Activated T-cell treated with anti-CD3 and anti-CD28 coated beads, Interleukin-2, amount 50 U/mL, for 24 hours (primary cell): ENCODE measurements at regions not wholly inside any gene's neighbourhood (a gene's known extent, or its start where the extent isn't known, plus 50 kb on each side); places are given as distances from the start of the nearest gene placed in this dataset.

Experiments used
- DNase-seq: peaks from one replicate; pipeline ENCODE4 v3.0.0-alpha.2; 2020
- H3K27ac Mint-ChIP-seq: 2 replicates; pipeline ENCODE4 v1.8.0; 2020; ENCODE audit warnings: mild to moderate bottlenecking, mixed read lengths
- H3K27me3 Mint-ChIP-seq: 2 replicates; pipeline ENCODE4 v1.8.0; 2020; ENCODE audit warnings: mixed read lengths
- H3K36me3 Mint-ChIP-seq: 2 replicates; pipeline ENCODE4 v1.8.0; 2020; ENCODE audit warnings: low read depth, mixed read lengths
- H3K4me1 Mint-ChIP-seq: 2 replicates; pipeline ENCODE4 v1.8.0; 2020; ENCODE audit warnings: low read depth, mixed read lengths
- H3K4me3 Mint-ChIP-seq: 2 replicates; pipeline ENCODE4 v1.8.0; 2020; ENCODE audit warnings: mild to moderate bottlenecking, moderate library complexity, mixed read lengths
- H3K9me3 Mint-ChIP-seq: 2 replicates; pipeline ENCODE4 v1.8.0; 2020; ENCODE audit warnings: mixed read lengths

DNA sequence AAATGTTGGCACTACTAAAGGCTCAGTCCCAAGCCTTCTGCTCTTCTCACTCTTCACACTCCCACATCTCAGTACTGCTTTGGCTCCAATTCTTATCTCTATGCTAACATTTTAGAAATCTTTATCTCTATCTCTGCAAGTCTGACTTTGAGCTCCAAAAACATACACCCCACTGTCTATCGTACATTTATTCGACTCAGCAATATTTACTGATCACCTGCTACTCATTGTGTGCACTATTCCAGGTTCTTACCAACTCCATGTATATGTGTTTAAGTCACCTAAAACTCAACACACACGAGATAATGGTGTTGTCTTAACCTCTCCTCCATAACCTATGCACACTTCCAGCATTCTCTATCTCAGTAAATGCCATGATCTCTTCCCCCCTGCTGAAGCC, 268.2 kb upstream of the CRIM1 start:
- Mint-ChIP-seq H3K27me3 (peaks cover 5% of the 10 kb centered on the region), H3K4me3 (no peak overlapping the region), H3K4me1 (no peaks in the 10 kb centered on the region), H3K36me3 (no peaks in the 10 kb centered on the region), H3K9me3 (no peaks in the 10 kb centered on the region), H3K27ac (no peak overlapping the region)
- no peak for DNase-seq

DNA sequence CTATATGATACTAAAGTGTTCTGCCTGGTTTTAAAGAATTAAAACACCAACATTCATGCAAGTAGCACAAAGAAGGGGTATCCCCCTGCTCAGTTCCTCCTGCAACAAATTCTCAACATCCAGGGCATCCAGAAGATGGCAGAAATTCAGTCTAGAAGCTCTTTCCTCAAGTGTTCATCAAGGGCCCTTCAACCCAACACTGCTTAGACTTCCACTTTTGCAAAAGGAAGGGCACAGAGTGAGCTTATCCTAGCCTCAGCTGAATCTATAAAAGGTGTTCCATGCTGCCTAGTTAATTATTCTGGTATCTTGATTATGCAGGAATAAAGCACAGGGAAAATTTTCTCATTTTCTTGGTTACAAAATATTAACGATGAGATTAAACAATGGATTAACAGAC, 275.8 kb upstream of the CRIM1 start:
- peaks cover 3% of the 10 kb centered on the region for H3K27me3 Mint-ChIP-seq

DNA sequence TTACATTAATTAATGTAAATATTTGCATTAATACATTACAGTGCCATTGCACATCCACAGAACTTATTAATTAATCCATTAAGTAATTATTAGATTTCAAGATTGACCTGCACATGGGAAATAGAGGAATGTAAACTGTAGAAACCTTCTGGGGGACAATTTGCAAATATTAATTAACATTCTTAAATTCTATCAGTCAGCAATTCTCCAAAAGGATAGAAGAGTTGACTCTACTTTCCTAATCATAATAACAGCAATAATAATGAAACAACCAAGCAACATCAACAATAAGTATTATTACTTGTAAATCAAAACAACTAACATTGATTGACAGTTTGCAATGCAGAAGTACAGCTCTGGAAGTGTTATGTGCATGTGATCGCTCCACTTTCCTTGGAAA, 281.6 kb upstream of the CRIM1 start:
- Mint-ChIP-seq H3K27ac (no peak overlapping the region), H3K4me3 (no peak overlapping the region), H3K4me1 (no peaks in the 10 kb centered on the region), H3K9me3 (no peaks in the 10 kb centered on the region), H3K27me3 (peaks cover 6% of the 10 kb centered on the region), H3K36me3 (no peaks in the 10 kb centered on the region)
- DNase-seq = no peak

More for the DNA sequence above, 275.8 kb upstream of the CRIM1 start:
- no peaks in the 10 kb centered on the region for H3K4me1 Mint-ChIP-seq
- H3K36me3 Mint-ChIP-seq = no peaks in the 10 kb centered on the region
- no peaks in the 10 kb centered on the region for H3K9me3 Mint-ChIP-seq
- no peak overlapping the region for H3K27ac Mint-ChIP-seq
- DNase-seq = no peak
- no peak overlapping the region for H3K4me3 Mint-ChIP-seq

DNA sequence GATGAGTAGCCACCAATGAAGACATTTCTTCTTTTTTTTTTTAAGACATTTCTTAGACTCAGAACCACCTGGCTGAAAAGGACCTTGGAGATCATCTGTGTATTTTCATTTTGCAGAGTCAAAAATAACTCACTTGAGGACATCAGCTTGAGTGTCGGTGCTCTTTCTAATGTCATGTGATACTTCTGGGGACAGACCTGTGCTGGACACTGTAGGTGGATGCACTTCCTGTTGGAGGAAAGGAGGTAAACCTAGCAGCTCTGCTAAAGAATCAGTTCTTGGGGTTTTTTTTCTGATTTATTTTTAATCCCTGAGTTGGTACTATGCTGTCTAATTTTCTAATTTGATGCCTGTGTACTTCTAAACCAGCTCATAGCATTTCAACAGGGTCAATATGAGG, 283.9 kb upstream of the CRIM1 start:
- H3K4me3 Mint-ChIP-seq = no peak overlapping the region

DNA sequence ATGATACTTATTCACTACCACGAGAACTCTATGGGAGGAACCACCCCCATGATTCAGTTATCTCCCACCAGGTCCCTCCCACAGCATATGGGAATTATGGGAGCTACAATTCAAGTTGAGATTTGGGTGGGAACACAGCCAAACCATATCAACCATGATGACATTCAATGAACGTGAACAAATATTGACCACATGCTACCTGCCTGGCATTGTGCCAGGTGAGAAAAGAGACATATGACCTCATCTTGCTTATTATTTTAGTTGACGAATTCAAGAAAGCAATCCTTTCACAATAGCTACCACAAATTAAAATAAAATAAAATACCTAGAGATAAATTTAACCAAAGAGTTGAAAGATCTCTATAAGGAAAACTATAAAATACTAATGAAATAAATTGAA, 286.5 kb upstream of the CRIM1 start:
- no peak overlapping the region for H3K4me3 Mint-ChIP-seq
- H3K36me3 Mint-ChIP-seq = no peaks in the 10 kb centered on the region
- H3K9me3 Mint-ChIP-seq = peaks cover 7% of the 10 kb centered on the region
- no peak for DNase-seq
- H3K27me3 Mint-ChIP-seq = peaks cover 3% of the 10 kb centered on the region
- H3K27ac Mint-ChIP-seq = no peak overlapping the region
- H3K4me1 Mint-ChIP-seq = no peaks in the 10 kb centered on the region

More for the DNA sequence above, 283.9 kb upstream of the CRIM1 start:
- Mint-ChIP-seq H3K27me3 (peaks cover 3% of the 10 kb centered on the region), H3K9me3 (peaks cover 7% of the 10 kb centered on the region), H3K27ac (no peak overlapping the region), H3K4me1 (no peaks in the 10 kb centered on the region), H3K36me3 (no peaks in the 10 kb centered on the region)
- DNase-seq = no peak

DNA sequence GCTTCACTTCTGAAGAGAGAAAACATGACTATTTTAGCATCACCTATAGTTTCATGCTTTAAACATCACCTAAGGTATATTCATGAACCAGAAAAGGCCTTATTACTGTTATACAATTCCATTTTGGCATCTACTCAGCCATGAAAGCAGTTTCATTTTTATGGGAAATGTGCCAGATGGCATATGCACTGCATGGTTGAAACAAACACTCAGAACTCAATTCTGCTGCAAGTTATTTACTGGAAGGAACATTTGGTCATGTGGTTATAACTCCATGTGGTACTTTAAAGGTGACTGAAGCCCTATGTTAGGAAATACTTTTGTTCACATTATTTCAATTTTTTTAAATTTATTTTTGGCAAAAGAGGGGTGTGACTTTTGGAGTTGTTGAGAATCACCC, 287.5 kb upstream of the CRIM1 start:
- no peak overlapping the region for H3K27ac Mint-ChIP-seq
- H3K4me3 Mint-ChIP-seq = no peak overlapping the region
- DNase-seq = no peak
- H3K27me3 Mint-ChIP-seq = peaks cover 6% of the 10 kb centered on the region
- H3K36me3 Mint-ChIP-seq = no peaks in the 10 kb centered on the region
- peaks cover 7% of the 10 kb centered on the region for H3K9me3 Mint-ChIP-seq
- no peaks in the 10 kb centered on the region for H3K4me1 Mint-ChIP-seq

DNA sequence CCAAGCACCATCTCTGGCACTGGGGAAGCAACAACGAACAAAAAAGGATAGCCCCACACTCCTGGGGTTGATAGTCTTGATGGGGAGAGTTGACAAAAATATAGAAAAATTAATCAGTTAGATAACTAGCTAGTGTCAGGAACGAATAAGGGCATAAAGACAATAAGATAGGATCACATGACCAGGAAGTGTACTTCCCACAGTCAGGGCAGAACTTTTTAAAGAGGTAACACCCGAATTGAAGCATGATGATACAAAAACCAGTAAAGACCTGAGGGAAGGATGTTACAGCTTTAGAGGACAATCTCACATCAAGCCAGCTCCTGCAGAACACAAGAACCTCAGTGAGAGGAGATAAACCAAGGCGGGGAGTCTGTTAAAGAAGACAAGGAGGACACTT, 295.4 kb upstream of the CRIM1 start:
- Mint-ChIP-seq H3K36me3 (no peaks in the 10 kb centered on the region), H3K9me3 (peaks cover 5% of the 10 kb centered on the region), H3K27ac (no peak overlapping the region), H3K4me3 (no peak overlapping the region), H3K27me3 (peaks cover 13% of the 10 kb centered on the region), H3K4me1 (peaks cover 10% of the 10 kb centered on the region)
- no peak for DNase-seq

DNA sequence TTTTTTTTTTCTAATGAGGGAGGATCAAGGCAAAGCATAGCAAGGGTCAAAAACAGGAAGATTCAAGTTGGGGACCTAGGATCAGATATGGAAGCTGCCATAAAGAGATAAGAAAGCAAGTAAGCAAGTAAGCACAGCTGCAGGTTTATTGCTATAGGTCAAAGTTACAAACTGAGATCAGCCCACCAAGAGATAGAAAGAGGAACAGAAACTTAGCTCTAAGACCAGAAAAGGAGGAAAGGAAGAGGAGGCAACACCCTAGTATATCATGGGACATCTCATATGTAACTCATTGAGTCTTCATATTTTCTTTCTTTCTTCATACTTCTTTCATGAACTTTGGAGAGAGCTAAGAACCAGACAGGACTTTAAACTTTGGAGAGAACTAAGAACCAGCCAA, 295.9 kb upstream of the CRIM1 start:
- H3K4me3 Mint-ChIP-seq = no peak overlapping the region
- H3K4me1 Mint-ChIP-seq = peaks cover 10% of the 10 kb centered on the region
- H3K27me3 Mint-ChIP-seq = peaks cover 16% of the 10 kb centered on the region
- H3K9me3 Mint-ChIP-seq = peaks cover 5% of the 10 kb centered on the region
- no peak overlapping the region for H3K27ac Mint-ChIP-seq
- no peak for DNase-seq
- no peaks in the 10 kb centered on the region for H3K36me3 Mint-ChIP-seq

DNA sequence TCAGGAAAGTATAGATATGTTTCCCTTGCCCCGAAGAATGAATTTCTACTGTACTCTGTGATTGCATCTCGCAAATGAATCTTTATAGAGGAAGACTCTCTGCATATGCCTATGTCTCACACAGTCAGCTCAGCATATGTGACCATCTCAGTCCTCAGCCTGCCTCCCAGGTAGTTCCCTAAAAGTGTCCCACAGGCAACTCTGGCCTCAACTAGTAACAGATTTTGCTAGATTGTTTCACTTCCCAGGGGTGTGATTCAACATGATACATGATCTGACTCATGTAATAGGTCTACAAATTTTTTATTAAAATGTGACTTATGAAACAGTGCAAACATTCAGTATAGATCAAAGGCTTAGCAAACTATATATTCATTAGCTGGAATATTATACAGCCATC, 296.6 kb upstream of the CRIM1 start:
- H3K4me1 Mint-ChIP-seq = peaks cover 10% of the 10 kb centered on the region
- H3K27me3 Mint-ChIP-seq = peaks cover 16% of the 10 kb centered on the region
- no peak overlapping the region for H3K27ac Mint-ChIP-seq
- H3K36me3 Mint-ChIP-seq = no peaks in the 10 kb centered on the region
- no peak overlapping the region for H3K4me3 Mint-ChIP-seq
- no peak for DNase-seq
- peaks cover 5% of the 10 kb centered on the region for H3K9me3 Mint-ChIP-seq

DNA sequence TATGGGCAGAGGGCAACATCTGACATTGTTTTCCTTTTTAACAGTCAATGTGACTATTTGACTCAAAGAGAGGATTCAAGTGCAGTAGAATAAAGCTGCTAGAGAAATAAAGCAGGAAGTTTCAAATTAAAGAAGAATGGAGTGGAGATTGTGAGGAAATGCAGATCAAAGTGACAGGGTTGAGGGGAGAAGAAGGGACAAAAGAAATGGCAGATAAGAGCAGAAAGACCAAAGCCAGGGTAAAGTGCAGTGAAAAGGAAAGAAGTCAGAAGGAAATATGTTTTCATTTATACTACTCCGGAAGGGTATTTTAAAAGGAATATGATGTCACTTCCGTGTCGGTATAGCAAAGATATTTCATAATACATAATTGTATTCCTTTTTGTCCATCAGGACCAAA, 297.5 kb upstream of the CRIM1 start:
- no peak overlapping the region for H3K4me3 Mint-ChIP-seq
- H3K27ac Mint-ChIP-seq = no peak overlapping the region
- peaks cover 5% of the 10 kb centered on the region for H3K9me3 Mint-ChIP-seq
- DNase-seq = no peak
- H3K27me3 Mint-ChIP-seq = peaks cover 12% of the 10 kb centered on the region
- H3K4me1 Mint-ChIP-seq = peaks cover 10% of the 10 kb centered on the region
- H3K36me3 Mint-ChIP-seq = no peaks in the 10 kb centered on the region

DNA sequence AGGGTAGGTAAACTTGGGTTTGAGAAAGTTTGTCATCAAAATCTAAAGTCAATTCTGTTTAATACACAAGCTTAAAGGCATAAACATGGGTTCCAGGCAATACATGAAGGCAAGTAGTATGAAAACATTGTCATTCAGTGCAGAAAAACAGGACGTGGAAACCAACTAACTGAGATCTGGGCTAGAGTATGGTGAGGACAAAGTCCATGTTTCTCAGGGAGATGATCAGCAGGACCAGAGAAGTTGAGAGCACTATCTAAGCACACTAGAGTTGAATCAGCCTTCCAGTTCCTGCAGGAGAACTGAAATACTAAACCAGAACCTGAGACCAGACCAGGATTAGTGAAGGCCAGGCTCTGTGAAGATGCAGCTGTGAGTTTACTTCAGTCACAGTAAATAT, 302.8 kb upstream of the CRIM1 start:
- Mint-ChIP-seq H3K27me3 (peaks cover 2% of the 10 kb centered on the region), H3K9me3 (peaks cover 12% of the 10 kb centered on the region), H3K4me1 (no peaks in the 10 kb centered on the region), H3K36me3 (no peaks in the 10 kb centered on the region), H3K27ac (no peak overlapping the region), H3K4me3 (no peak overlapping the region)
- no peak for DNase-seq

DNA sequence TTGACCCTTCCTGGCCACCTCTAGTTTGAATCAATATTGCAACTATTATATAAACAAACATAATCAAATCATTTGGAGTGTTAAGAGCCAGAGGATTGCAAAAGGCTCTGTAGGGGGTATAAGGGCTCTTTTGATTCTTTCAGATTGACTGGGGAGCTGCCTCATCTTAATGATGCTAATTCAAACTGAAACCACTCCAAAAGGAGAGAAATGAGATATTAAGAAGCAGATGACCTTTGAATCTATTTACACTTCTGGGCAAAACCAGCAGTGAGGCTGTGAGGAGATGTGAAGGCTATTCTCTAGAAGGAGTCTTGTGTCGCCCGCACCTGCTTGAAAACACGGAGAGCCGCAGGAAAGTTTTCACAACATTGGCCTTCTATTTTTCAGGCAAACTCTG, 311.2 kb upstream of the CRIM1 start:
- no peak for DNase-seq
- Mint-ChIP-seq H3K27me3 (no peaks in the 10 kb centered on the region), H3K27ac (no peak overlapping the region), H3K4me3 (no peak overlapping the region), H3K4me1 (no peaks in the 10 kb centered on the region), H3K9me3 (peaks cover 8% of the 10 kb centered on the region), H3K36me3 (no peaks in the 10 kb centered on the region)

DNA sequence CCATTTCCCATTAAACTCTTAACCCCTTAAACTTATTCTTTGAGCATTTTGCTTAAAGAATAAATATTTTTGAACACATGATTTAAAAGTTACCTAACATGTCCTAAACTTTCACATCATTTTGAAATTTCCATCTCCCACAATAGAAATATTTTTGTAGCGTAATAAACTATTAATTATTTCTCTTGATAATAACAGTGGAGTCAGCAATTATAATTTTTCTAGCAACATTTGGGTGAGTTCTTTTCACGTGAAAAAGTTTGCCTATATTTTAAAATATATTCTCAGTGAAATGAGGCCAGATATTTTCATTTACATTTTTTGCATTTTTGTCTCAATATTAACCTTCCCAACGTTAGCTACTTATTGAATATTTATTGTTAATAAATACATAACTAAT, 320.4 kb upstream of the CRIM1 start:
- Mint-ChIP-seq H3K9me3 (peaks cover 5% of the 10 kb centered on the region), H3K4me3 (no peak overlapping the region), H3K36me3 (no peaks in the 10 kb centered on the region), H3K27me3 (no peaks in the 10 kb centered on the region), H3K27ac (no peak overlapping the region), H3K4me1 (peaks cover 5% of the 10 kb centered on the region)
- DNase-seq = no peak

DNA sequence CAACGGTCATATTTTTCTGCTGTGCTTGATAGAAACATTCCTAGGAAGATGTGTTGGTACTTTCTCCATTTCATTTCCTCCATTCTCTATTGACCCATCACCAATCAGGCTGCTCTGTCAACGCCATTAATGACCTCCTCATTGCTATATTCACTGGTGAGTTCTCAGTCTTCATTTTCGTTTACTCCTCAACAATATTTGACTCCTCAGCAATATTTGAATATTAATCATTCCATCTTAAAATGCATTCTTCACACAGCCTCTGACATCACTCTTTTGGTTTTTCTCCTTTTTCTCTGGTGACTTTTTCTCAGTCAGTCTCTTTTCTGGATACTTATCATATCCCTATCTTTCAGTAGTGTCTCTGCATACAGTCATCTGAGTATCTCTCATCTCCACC, 323.5 kb upstream of the CRIM1 start:
- H3K4me1 Mint-ChIP-seq = peaks cover 17% of the 10 kb centered on the region
- no peak overlapping the region for H3K4me3 Mint-ChIP-seq
- H3K9me3 Mint-ChIP-seq = peaks cover 3% of the 10 kb centered on the region
- no peak for DNase-seq
- no peaks in the 10 kb centered on the region for H3K36me3 Mint-ChIP-seq
- H3K27ac Mint-ChIP-seq = no peak overlapping the region
- H3K27me3 Mint-ChIP-seq = no peaks in the 10 kb centered on the region

DNA sequence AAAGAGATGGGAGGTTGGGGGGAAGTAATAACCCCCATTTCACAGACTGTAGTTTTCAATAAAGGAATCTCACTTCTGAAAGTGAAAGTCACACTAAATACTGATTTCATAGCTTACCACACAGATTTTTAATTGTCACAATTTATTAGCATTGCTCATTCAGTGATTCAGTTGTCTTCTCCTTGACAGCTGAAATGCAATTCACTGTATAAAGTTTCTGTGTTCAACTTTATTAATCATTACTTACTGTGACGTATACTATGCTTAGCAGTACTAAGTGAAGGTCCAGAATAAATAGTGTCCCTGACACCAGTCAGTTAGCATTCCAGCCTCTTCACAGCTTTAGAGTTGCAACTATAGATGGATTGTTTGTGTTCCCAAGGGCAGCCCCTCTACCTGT, 324.1 kb upstream of the CRIM1 start:
- Mint-ChIP-seq H3K36me3 (no peaks in the 10 kb centered on the region), H3K27me3 (no peaks in the 10 kb centered on the region), H3K4me1 (peaks cover 17% of the 10 kb centered on the region), H3K4me3 (no peak overlapping the region), H3K9me3 (no peaks in the 10 kb centered on the region), H3K27ac (no peak overlapping the region)
- DNase-seq = no peak

DNA sequence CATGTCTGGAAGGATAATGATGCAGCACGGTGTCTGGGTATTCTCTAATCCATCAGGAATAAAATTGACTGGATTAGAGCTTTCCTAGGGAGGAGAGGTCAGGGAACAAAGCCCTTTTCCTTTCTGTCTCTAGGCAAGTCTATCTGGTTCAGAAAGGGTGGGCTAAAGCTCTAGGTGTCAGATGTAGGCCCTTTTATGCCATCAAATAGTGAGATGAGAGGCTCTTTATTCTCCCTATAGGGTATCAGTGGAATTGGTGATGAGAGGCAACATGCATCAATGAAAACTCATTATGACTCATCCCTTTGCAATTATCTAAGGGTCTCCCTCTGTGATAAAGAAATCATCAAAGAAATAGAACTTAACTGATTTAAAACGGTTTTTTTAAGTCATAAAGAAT, 328.0 kb upstream of the CRIM1 start:
- H3K36me3 Mint-ChIP-seq = no peaks in the 10 kb centered on the region
- no peak for DNase-seq
- H3K9me3 Mint-ChIP-seq = no peaks in the 10 kb centered on the region
- no peak overlapping the region for H3K27ac Mint-ChIP-seq
- peaks cover 17% of the 10 kb centered on the region for H3K4me1 Mint-ChIP-seq
- no peaks in the 10 kb centered on the region for H3K27me3 Mint-ChIP-seq
- H3K4me3 Mint-ChIP-seq = no peak overlapping the region
